Esophagus muscularis mucosa (tissue), 4 donors: ENCODE measurements at regions not wholly inside any gene's neighbourhood (a gene's known extent, or its start where the extent isn't known, plus 50 kb on each side); places are given as distances from the start of the nearest gene placed in this dataset.

ENCODE experiments used
- DNase-seq: peaks from one replicate; pipeline ENCODE4 v3.0.0-alpha.2; 2017; ENCODE audit errors: extremely low spot score
- H3K27ac ChIP-seq, 4 donors: fragments of 200-600 bp; sonication (generic); replicated peaks in 1 of 4; 1 replicate in 3 of 4; 2 replicates in 1 of 4; pipeline ENCODE4 v1.5.1; 2016 to 2019; ENCODE audit warnings: mild to moderate bottlenecking in 1 of 4
- H3K27me3 ChIP-seq, 4 donors: fragments of 200-600 bp; sonication (generic); one replicate each; pipeline versions ENCODE4 v1.5.1 to v1.6.0; 2016 to 2019
- H3K36me3 ChIP-seq, 4 donors: fragments of 200-600 bp; sonication (generic); one replicate each; pipeline ENCODE4 v1.5.1; 2016 to 2019
- H3K4me1 ChIP-seq, 4 donors: fragments of 200-600 bp; sonication (generic); one replicate each; pipeline ENCODE4 v1.5.1; 2016 to 2019
- H3K4me3 ChIP-seq, 4 donors: fragments of 200-600 bp; sonication (generic); 1 replicate in 2 of 4; 2 replicates in 2 of 4; pipeline ENCODE4 v1.5.1; 2016 to 2019; ENCODE audit warnings: mild to moderate bottlenecking in 4 of 4, moderate library complexity in 1 of 4
- H3K9me3 ChIP-seq, 4 donors: fragments of 200-600 bp; sonication (generic); 1 replicate in 3 of 4; 2 replicates in 1 of 4; pipeline ENCODE4 v1.5.1; 2016 to 2019
- EP300 ChIP-seq: sonication (generic); formaldehyde crosslinking; IDR thresholded peaks from one replicate; pipeline ENCODE4 v1.6.1; 2017; ENCODE audit warnings: antibody characterized with exemption
- POLR2A ChIP-seq: fragments of 450-650 bp; IDR thresholded peaks from one replicate; pipeline ENCODE4 v1.6.1; 2017; ENCODE audit warnings: antibody characterized with exemption, moderate library complexity, mild to moderate bottlenecking, low read depth
- POLR2AphosphoS5 ChIP-seq, 2 donors: sonication (generic); formaldehyde crosslinking; IDR thresholded peaks; one replicate each; pipeline ENCODE4 v1.6.1; 2017; ENCODE audit warnings: antibody characterized with exemption in 2 of 2
- WGBS: methylation state at CpG from one replicate; pipeline ENCODE4 v1.1.5; 2018; 5-methylcytosine and 5-hydroxymethylcytosine counted together
- intact Hi-C: fragments of 100-400 bp; cut with DNase I; formaldehyde crosslinking; loops from one replicate; pipeline ENCODE4 v1.15.1; 2023
- TF ChIP-seq, protein P1 (sequence below), 3 experiments: fragments of 200-600 bp in 2 of 3; fragments of 450-650 bp in 1 of 3; sonication (generic) in 2 of 3; IDR thresholded peaks; one replicate each; pipeline ENCODE4 v1.5.1; 2017 to 2019; ENCODE audit warnings: antibody characterized with exemption in 3 of 3, mild to moderate bottlenecking in 2 of 3, moderate library complexity in 1 of 3

DNA sequence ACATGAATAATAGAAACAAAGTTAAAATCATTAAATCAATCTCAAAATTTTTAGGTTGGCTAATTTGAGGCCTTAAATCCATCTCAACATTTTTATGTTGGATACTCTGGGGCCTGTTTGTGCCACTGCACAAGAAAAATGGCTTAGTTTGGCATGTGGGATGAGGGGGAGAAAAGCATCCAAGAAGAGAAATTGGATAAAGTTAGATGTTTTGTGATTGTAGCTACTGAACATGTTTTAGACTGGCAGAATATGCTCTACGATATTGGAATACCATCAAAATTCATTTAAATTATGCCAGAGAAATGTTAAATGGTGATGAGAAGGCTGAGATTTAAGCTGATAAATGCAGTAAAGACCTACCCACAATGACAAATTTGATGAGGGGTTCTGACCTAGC is 376.9 kb downstream of the CXXC4 start:
- no peak overlapping the region for H3K27ac ChIP-seq
- H3K36me3 ChIP-seq: no peaks in the 10 kb centered on the region

DNA sequence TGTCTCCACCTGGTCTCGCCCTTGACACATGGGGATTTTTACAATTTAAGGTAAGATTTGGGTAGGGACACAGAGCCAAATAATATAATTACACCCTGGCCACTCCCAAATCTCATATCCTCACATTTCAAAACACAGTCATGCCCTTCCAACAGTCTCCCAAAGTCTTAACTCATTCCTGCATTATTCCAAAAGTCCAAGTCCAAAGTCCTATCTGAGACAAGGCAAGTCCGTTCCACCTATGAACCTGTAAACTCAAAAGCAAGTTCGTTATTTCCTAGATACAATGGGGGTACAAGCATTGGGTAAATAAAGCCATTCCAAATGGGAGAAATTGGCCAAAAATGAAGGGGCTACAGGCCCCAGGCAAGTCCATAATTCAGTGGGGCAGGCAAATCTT is 380.8 kb downstream of the CXXC4 start:
- intact Hi-C loops: no loop called here
- Histone ChIP-seq H3K36me3 (no peaks in the 10 kb centered on the region), H3K27ac (no peak overlapping the region), H3K27me3 (no peaks in the 10 kb centered on the region), H3K4me3 (no peak overlapping the region), H3K9me3 (no peaks in the 10 kb centered on the region), H3K4me1 (no peaks in the 10 kb centered on the region)
- no peak for TF ChIP-seq POLR2A
- no peak for TF ChIP-seq POLR2AphosphoS5 (IDR thresholded peaks at IDR 0.05)
- TF ChIP-seq EP300: no peak
- TF ChIP-seq, protein P1, sequence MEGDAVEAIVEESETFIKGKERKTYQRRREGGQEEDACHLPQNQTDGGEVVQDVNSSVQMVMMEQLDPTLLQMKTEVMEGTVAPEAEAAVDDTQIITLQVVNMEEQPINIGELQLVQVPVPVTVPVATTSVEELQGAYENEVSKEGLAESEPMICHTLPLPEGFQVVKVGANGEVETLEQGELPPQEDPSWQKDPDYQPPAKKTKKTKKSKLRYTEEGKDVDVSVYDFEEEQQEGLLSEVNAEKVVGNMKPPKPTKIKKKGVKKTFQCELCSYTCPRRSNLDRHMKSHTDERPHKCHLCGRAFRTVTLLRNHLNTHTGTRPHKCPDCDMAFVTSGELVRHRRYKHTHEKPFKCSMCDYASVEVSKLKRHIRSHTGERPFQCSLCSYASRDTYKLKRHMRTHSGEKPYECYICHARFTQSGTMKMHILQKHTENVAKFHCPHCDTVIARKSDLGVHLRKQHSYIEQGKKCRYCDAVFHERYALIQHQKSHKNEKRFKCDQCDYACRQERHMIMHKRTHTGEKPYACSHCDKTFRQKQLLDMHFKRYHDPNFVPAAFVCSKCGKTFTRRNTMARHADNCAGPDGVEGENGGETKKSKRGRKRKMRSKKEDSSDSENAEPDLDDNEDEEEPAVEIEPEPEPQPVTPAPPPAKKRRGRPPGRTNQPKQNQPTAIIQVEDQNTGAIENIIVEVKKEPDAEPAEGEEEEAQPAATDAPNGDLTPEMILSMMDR (IDR thresholded peaks at IDR 0.05): no peak
- DNase-seq: no peak
- 83% methylated on average over 3 of the region's 3 CpGs for WGBS

More for the DNA sequence above, 376.9 kb downstream of the CXXC4 start:
- intact Hi-C loops: no loop called here
- no peaks in the 10 kb centered on the region for H3K4me1 ChIP-seq
- DNase-seq: no peak
- no peaks in the 10 kb centered on the region for H3K9me3 ChIP-seq
- TF ChIP-seq EP300 (no peak), POLR2A (no peak), POLR2AphosphoS5 (IDR thresholded peaks at IDR 0.05) (no peak)
- TF ChIP-seq, protein P1 (IDR thresholded peaks at IDR 0.05): no peak
- WGBS: 0% methylated on average over 1 of the region's 1 CpG
- no peaks in the 10 kb centered on the region for H3K27me3 ChIP-seq
- no peak overlapping the region for H3K4me3 ChIP-seq

DNA sequence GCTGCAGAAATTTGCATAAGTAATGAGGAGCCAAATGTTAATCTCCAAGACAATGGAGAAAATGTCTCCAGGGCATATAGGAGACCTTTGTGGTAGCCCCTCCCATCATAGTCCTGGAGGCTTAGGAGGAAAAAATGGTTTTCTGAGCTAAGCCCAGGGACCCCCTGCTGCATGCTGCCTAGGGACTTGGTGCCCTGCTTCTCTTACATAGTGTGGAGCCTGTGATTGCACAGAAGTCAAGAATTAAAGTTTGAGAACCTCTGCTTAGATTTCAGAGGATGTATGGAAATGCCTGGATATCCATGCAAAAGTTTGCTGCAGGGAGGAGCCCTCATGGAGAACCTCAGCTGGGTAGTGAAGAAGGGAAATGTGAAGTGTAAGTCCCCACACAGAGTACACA is 379.4 kb upstream of the TACR3 start:
- H3K4me3 ChIP-seq: no peak overlapping the region
- intact Hi-C loops: no loop called here
- H3K27me3 ChIP-seq: no peaks in the 10 kb centered on the region
- H3K36me3 ChIP-seq: no peaks in the 10 kb centered on the region
- TF ChIP-seq EP300 (no peak), POLR2A (no peak), POLR2AphosphoS5 (IDR thresholded peaks at IDR 0.05) (no peak)
- TF ChIP-seq, protein P1 (IDR thresholded peaks at IDR 0.05): no peak
- H3K4me1 ChIP-seq: no peaks in the 10 kb centered on the region
- H3K9me3 ChIP-seq: peaks cover 0 to 18% (median 13%) of the 10 kb centered on the region in 4 donors
- no peak for DNase-seq
- H3K27ac ChIP-seq: no peak overlapping the region

DNA sequence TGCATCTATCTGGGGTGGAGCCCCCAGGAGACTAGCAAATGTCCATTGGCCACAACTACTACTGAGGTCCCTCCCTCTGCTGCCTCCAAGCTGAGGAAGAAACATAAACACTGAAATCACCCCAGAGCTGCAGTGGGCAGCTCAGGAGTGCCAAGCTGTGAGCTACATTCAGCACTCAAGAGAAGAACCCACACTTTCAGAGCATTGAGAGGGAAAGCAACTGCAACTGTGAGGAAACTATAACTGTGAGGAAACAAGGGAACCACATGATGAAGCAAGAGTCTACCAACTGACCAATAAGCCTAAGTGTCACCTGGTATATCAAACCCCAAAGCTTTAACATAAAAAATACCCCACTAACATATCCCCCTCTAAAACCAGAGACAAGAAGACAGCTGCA is 373.5 kb upstream of the TACR3 start:
- TF ChIP-seq EP300: no peak
- TF ChIP-seq, protein P1 (IDR thresholded peaks at IDR 0.05): no peak
- no peak for TF ChIP-seq POLR2A
- no peak for TF ChIP-seq POLR2AphosphoS5 (IDR thresholded peaks at IDR 0.05)
- Histone ChIP-seq H3K4me1 (no peaks in the 10 kb centered on the region), H3K4me3 (no peak overlapping the region), H3K27me3 (no peaks in the 10 kb centered on the region), H3K27ac (no peak overlapping the region), H3K36me3 (no peaks in the 10 kb centered on the region), H3K9me3 (peaks cover 0 to 17% (median 13%) of the 10 kb centered on the region in 4 donors)
- intact Hi-C loops: no loop called here
- no peak for DNase-seq

DNA sequence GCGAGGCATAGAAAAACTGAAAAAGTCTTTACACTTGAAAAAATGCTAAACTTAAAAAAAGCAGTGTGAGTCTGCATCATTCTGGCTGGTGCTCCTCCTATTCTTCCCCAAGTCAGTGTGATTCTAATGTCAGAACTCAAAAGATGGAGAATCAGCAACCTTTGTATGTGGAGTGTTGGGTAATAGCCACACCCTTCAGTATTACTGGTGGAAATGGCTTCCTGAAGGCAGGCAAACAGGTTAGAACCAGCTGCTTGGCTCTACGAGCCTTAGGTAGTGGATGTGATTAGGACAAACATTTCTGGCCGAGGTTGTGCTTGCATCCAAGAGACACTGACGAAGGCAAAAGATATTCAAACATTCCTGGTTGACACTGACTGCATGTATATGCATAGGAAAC is 353.4 kb upstream of the TACR3 start:
- no peak for DNase-seq
- Histone ChIP-seq H3K4me1 (no peaks in the 10 kb centered on the region), H3K27ac (no peak overlapping the region), H3K4me3 (no peak overlapping the region), H3K27me3 (no peaks in the 10 kb centered on the region), H3K9me3 (no peaks in the 10 kb centered on the region), H3K36me3 (no peaks in the 10 kb centered on the region)
- 74% methylated on average over 4 of the region's 4 CpGs for WGBS
- intact Hi-C loops: no loop called here
- TF ChIP-seq EP300 (no peak), POLR2AphosphoS5 (IDR thresholded peaks at IDR 0.05) (no peak), POLR2A (no peak)
- TF ChIP-seq, protein P1 (IDR thresholded peaks at IDR 0.05): no peak
